ENCODE measurements at regions not wholly inside any gene's neighbourhood (a gene's known extent, or its start where the extent isn't known, plus 50 kb on each side); places are given as distances from the start of the nearest gene placed in this dataset.

- TF ChIP-seq CTCF (IDR thresholded peaks at IDR 0.05; ENCODE audit: low read depth, low read length): no peak
- no peak for DNase-seq (ENCODE audit: extremely low read depth, low read depth)
Measured at GRCh38 chr13:42658019-42658418, 84.1 kb downstream of the TNFSF11 start.

GRCh38 chr13:42660333-42660965, 86.5 kb downstream of the TNFSF11 start:
- DNase-seq (ENCODE audit: extremely low read depth, low read depth): no peak
- TF ChIP-seq CTCF (IDR thresholded peaks at IDR 0.05; ENCODE audit: low read depth, low read length): peak; percentile 27

- TF ChIP-seq CTCF (IDR thresholded peaks at IDR 0.05; ENCODE audit: low read depth, low read length): no peak
- DNase-seq (ENCODE audit: extremely low read depth, low read depth): no peak
Measured at GRCh38 chr13:42667638-42668037, 93.7 kb downstream of the TNFSF11 start.

GRCh38 chr13:42671502-42671901, 97.5 kb downstream of the TNFSF11 start:
- DNase-seq (ENCODE audit: extremely low read depth, low read depth): no peak
- TF ChIP-seq CTCF (IDR thresholded peaks at IDR 0.05; ENCODE audit: low read depth, low read length): no peak

- no peak for TF ChIP-seq CTCF (IDR thresholded peaks at IDR 0.05; ENCODE audit: low read depth, low read length)
Measured at GRCh38 chr13:42673677-42674076, 99.7 kb downstream of the TNFSF11 start.

GRCh38 chr13:42680748-42681147, 100.6 kb upstream of the FAM216B start:
- TF ChIP-seq CTCF (IDR thresholded peaks at IDR 0.05; ENCODE audit: low read depth, low read length): no peak
- DNase-seq (ENCODE audit: extremely low read depth, low read depth): no peak

More at GRCh38 chr13:42673677-42674076, 99.7 kb downstream of the TNFSF11 start:
- DNase-seq (ENCODE audit: extremely low read depth, low read depth): no peak

- no peak for DNase-seq (ENCODE audit: extremely low read depth, low read depth)
- no peak for TF ChIP-seq CTCF (IDR thresholded peaks at IDR 0.05; ENCODE audit: low read depth, low read length)
Measured at GRCh38 chr13:42681326-42682100, 99.9 kb upstream of the FAM216B start.

All from AG09319 (cell line).